SK-N-DZ (cell line): ENCODE measurements at regions not wholly inside any gene's neighbourhood (a gene's known extent, or its start where the extent isn't known, plus 50 kb on each side); places are given as distances from the start of the nearest gene placed in this dataset.

Experiments
- DNase-seq: peaks from one replicate; pipeline ENCODE4 v3.0.0-alpha.2; 2015; ENCODE audit warnings: low spot score

DNA sequence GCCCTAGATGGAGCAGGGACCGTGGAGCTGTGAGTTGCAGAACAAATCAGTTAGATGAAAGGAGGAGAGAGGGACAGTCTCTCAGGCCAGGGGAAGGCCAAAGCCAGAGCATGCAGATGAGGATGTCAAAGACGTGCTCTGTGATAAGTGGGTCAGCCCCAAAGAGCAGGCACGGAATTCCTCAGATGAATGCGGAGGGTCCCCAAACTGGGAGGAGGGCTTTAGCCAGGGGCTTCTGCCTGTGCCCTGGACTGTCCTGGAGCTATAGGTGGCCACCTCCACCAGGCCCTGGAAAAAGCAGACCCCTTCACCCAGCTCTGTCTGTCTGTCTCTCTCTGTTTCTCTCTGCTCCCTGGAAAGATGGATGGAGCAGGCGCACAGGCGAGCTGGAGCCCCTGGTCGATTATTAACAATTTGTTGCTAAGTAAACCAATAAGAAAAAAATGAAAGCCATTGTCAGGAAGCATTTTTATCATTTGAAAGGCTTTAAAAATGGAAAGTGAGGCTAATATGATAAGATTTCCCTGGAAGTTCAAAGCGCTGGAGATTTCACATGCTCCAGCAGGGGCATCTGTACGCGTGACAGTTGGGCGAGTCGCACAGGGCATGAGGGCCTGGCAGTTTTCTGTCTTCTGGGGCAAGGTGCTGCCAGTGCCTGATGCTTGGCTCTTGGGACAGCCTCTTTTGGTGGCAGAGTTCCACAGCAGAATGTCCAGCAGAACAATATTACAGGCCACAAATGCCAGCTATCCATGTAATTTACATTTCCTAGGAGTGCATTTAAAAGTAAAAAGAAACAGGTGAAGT is 241.0 kb downstream of the GLI2 start:
- no peak for DNase-seq

DNA sequence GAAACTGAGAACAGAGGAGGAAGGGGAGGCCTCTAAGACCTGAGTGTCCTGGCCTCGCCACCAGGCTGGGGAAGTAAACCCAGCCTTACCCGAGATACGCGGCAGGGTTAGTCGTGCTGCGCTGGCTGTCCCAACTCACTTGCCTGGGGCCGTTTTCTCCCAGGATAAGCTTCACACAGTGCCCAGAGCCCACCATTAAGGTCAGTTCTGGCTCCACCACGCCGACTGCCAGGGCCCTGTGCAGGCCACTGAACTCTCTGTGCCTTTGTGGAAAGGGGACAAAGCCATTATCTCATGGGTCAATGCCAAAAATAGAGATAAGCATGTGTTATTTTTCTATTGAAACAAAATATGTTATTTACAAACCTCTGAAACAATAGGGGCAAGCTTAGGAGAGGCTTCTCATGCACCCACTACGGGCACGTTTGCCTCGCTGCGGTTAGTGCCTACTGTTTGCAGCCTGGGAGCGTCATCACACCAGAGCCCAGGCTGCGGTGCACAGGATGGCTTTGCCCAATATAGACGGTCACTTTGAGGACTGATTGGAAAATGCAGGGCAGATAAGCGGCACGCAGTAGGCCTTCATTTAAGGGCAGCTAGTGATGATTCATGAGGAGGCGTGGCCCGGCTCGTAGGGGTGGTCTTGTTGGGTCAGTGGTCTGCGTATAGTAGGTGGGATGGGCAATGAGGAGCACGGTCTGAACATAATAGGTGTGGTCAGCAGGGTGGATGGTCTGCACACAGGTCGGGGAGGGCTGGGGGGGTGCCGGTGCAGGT is 242.1 kb downstream of the GLI2 start:
- DNase-seq = no peak

DNA sequence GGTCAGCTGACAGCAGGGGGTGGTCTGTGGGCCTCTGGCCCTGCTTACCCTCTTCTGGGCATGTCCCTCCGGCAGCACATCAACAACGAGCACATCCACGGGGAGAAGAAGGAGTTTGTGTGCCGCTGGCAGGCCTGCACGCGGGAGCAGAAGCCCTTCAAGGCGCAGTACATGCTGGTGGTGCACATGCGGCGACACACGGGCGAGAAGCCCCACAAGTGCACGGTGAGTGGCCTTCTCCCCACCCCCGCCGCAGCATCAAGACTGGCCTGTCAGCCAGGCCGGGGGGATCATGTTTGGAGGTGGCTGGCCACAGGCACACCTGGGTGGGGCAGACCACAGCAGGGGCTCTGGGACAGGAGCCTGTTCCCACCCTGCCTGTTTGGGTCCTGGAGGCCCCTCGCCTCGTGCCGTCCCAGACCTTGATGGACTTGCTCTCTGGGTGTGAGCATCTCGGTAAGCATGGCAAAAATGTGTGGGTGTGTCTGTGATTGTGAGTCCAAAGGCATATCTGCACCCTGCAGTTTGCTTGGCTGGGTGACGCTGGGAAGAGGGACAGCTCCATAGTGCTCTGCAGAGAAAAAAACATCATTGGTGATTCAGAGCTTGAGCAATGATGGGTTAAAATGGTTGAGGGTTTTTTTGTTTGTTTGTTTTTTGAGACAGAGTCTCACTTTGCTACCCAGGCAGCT is 242.8 kb downstream of the GLI2 start:
- no peak for DNase-seq

DNA sequence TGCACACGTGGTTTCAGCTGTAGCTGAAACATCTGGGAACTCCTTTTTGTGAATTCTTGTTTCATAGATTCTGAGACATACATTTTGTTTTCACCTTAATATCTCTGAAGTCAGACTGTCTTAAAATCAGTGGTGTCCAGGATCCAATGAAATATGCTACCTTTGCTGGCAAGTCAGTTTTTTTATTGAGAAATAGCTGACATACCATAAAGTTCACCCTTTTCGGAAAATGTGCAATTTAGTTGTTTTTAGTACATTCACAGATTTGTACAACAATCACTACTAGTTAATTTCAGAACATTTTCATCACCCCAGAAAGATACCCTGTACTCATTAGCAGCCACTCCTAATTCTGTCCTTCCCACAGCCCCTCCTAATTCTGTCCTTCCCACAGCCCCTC is 243.7 kb downstream of the GLI2 start:
- no peak for DNase-seq

DNA sequence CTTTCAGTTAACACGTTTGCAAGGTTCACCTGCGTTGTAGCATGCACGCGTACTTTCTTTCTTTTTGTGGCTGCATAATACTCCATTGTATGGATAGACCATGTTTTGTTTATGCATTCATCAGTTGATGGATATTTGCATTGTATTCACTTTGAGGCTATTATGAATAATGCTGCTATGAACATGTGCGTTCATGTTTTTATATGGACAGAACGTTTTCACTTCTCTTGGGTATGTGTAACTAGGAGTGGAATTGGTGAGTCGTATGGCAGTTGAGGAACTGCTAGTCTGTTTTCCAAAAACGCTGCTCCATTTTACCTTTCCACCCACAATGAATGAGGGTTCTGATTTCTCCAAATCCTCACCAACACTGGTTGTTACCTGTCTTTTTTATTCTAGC is 244.3 kb downstream of the GLI2 start:
- no peak for DNase-seq

DNA sequence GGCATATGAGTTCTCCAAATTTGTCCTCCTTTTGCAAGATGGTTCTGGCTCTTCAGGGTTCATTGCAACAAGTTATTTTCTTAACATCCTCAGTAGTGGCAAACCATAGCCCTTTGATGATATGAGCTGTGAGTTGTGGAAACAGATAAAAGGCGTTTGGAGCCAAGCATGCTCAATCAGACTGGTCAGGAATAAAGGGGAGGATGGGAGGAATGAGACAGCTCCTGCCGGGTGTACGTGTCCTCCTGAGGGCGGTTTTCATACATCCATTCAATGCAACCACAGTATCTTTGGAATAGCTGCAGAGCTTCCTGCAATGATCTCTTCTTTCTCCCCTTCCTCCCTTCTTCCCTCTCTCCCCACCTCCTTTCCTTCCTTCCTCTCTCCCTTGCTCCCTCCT is 245.8 kb downstream of the GLI2 start:
- no peak for DNase-seq

DNA sequence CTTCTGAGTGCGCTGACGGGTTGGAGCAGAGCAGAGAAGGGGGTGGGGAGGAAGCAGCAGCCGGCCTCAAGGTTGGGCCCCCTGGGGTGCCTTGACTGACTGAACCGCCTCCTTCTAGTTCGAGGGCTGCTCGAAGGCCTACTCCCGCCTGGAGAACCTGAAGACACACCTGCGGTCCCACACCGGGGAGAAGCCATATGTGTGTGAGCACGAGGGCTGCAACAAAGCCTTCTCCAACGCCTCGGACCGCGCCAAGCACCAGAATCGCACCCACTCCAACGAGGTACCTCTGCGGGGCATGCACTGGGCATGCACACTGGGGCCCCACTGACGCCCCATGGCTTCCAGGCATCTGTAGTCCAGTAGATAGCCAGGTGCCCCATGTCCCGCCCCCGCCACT is 246.9 kb downstream of the GLI2 start:
- DNase-seq = no peak

DNA sequence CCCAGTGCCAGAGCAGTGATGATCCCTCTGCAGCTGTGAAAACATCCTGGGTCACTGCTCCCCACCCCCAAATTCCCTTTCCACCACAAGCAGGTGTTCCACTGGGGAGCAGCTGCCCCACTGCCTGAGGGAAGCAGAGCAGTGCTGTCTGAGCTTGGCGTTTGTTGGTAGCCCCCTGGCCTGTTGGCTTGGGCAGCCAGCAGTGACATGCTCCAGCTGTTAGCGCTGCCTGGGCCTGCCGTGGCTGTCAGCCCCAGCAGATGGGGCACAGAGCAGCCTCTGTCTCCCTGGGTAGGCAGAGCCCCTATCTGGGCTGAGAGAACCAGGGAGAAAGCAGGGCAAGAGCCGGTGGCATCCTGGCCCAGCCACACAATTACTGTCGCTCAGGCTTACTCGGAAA is 247.7 kb downstream of the GLI2 start:
- no peak for DNase-seq

DNA sequence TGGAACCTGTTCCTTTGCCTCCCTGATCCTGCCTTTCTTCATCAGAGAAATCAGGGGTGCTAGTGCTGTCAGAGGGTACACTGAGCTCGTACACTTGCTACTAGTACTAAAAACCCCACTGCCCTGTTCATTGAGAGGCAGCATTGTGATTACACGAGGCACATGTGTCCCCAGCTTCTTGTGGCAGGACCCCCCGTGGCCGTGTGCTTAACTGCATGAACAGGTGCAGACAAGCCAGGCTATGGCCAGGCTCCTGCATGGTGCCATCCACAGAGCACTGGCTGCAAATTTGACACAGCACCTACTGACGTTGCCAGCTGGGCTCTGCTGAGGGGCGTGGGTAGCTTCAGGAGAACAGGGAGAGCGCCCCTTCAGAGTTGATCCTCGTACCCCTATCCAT is 248.4 kb downstream of the GLI2 start:
- DNase-seq = no peak

DNA sequence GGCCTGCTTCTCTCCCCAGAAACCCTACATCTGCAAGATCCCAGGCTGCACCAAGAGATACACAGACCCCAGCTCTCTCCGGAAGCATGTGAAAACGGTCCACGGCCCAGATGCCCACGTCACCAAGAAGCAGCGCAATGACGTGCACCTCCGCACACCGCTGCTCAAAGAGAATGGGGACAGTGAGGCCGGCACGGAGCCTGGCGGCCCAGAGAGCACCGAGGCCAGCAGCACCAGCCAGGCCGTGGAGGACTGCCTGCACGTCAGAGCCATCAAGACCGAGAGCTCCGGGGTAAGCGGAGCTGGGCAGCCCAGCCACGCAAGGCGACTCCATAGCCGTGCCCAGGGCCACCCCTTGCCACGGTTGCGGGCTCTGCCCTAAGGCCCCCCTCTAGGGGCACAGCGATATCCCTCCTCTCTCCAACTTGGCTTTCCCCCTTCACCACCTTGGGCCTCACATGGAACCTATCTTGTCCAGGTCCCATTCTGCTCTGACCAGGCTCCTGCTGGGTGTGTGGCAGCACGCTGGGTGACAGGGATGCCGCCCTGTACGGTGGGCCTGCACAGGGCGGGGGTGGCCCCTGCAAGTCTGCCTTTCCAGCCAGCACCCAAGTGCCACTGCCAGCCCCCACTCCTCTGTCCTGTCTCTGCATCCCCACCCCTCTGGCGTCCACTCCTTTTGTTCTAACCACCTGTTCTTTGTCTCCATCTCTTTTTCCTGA is 248.9 kb downstream of the GLI2 start:
- no peak for DNase-seq

DNA sequence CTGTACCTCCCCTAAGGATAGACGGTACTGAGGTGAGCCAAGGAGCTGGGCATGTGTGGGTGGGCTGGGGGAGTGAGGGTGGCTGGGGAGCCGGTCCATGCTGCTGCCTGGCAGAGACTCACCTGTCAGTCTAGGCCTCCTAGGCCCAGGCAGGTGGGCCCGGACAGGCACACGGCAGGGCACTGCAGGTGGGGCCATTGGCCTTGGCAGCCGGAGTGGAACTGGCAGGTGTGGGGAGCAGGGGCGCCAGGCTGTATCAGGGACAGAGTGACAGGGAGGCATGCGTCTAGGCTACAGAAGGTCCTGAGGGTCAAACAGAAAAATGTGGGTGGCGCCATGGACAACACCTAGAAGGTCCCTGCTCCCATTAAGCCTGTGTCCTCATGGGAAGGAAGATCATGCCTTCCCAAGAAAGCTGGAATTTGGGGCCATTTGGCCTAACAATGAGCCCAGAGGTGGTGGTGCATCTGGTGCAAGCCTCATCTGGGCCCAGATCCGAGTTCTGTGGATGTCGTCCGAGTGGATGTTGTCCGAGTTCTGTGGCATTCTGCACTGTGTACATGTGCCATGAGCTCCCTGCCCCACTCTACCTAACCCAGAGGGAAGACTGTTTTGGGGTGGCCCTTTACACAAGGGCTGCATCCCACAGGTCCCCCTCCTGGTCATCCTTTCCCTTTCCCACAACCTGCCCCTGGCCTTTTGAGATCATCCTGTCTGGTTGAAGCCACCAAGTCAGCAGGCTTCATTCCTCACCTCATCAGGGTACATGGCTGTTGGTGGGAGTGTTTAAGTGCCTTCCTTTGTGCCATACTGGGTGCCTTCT is 249.7 kb downstream of the GLI2 start:
- no peak for DNase-seq

DNA sequence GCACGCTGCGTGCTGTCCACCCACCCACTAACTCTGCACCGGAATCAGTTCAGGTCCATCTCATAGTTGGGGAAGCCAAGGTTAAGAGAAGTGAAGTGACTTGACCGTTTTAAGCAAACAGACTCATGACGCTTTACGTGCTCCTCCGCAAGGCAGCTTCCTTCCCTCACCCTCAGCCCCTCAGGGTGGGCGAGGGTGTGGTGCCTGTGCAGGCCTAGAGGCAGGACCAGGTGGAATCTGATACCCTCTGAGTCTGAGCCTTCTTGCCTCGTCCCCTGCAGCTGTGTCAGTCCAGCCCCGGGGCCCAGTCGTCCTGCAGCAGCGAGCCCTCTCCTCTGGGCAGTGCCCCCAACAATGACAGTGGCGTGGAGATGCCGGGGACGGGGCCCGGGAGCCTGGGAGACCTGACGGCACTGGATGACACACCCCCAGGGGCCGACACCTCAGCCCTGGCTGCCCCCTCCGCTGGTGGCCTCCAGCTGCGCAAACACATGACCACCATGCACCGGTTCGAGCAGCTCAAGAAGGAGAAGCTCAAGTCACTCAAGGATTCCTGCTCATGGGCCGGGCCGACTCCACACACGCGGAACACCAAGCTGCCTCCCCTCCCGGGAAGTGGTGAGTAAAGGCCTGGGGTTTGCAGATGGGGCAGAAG is 250.5 kb downstream of the GLI2 start:
- DNase-seq = no peak

DNA sequence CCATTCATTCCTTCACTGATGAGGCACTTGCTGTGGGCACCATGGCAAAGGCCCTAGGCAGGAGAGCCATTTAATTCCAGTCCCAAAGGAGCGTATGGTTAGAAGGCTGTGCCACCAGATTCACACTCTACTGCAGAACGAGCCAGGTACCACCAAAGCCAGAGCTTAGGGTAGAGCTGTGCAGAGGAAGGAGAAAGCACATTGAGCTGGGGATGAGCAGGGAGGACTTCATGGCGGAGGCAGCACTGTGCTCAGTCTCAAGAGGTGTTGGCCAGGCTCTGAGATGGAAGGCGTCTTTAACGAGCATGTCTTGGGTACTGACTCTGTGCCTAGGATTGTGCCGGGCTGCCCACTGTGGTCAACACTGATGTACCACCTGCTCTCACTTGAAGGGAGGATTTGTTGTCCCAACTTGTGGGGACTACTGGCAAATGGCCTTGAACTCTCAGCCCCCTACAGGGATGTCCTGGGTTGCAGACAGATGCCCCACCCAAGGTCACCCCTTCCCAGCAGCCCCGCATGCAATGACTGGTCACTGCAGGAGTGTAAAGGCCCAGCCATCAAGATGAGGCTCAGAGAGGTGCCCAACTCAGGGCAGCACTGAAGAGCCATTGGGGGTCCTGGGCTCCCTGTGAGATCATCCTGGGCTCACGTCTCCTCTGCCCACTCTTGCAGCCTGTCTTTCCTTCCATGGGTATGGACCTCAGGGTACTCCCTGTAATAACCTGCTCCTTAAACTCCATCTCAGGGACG is 251.4 kb downstream of the GLI2 start:
- no peak for DNase-seq

DNA sequence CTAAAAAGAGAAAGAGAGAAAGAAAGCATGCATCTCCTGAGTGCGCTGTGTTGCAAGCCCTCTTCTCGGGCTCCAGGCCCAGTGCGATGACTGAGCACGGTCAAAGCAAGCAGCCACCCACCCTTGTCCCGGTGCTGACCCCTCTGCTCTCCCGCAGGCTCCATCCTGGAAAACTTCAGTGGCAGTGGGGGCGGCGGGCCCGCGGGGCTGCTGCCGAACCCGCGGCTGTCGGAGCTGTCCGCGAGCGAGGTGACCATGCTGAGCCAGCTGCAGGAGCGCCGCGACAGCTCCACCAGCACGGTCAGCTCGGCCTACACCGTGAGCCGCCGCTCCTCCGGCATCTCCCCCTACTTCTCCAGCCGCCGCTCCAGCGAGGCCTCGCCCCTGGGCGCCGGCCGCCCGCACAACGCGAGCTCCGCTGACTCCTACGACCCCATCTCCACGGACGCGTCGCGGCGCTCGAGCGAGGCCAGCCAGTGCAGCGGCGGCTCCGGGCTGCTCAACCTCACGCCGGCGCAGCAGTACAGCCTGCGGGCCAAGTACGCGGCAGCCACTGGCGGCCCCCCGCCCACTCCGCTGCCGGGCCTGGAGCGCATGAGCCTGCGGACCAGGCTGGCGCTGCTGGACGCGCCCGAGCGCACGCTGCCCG is 252.5 kb downstream of the GLI2 start:
- DNase-seq = no peak

DNA sequence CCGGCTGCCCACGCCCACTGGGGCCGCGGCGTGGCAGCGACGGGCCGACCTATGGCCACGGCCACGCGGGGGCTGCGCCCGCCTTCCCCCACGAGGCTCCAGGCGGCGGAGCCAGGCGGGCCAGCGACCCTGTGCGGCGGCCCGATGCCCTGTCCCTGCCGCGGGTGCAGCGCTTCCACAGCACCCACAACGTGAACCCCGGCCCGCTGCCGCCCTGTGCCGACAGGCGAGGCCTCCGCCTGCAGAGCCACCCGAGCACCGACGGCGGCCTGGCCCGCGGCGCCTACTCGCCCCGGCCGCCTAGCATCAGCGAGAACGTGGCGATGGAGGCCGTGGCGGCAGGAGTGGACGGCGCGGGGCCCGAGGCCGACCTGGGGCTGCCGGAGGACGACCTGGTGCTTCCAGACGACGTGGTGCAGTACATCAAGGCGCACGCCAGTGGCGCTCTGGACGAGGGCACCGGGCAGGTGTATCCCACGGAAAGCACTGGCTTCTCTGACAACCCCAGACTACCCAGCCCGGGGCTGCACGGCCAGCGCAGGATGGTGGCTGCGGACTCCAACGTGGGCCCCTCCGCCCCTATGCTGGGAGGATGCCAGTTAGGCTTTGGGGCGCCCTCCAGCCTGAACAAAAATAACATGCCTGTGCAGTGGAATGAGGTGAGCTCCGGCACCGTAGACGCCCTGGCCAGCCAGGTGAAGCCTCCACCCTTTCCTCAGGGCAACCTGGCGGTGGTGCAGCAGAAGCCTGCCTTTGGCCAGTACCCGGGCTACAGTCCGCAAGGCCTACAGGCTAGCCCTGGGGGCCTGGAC is 253.2 kb downstream of the GLI2 start:
- DNase-seq = no peak

DNA sequence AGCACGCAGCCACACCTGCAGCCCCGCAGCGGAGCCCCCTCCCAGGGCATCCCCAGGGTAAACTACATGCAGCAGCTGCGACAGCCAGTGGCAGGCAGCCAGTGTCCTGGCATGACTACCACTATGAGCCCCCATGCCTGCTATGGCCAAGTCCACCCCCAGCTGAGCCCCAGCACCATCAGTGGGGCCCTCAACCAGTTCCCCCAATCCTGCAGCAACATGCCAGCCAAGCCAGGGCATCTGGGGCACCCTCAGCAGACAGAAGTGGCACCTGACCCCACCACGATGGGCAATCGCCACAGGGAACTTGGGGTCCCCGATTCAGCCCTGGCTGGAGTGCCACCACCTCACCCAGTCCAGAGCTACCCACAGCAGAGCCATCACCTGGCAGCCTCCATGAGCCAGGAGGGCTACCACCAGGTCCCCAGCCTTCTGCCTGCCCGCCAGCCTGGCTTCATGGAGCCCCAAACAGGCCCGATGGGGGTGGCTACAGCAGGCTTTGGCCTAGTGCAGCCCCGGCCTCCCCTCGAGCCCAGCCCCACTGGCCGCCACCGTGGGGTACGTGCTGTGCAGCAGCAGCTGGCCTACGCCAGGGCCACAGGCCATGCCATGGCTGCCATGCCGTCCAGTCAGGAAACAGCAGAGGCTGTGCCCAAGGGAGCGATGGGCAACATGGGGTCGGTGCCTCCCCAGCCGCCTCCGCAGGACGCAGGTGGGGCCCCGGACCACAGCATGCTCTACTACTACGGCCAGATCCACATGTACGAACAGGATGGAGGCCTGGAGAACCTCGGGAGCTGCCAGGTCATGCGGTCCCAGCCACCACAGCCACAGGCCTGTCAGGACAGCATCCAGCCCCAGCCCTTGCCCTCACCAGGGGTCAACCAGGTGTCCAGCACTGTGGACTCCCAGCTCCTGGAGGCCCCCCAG is 254.1 kb downstream of the GLI2 start:
- no peak for DNase-seq

DNA sequence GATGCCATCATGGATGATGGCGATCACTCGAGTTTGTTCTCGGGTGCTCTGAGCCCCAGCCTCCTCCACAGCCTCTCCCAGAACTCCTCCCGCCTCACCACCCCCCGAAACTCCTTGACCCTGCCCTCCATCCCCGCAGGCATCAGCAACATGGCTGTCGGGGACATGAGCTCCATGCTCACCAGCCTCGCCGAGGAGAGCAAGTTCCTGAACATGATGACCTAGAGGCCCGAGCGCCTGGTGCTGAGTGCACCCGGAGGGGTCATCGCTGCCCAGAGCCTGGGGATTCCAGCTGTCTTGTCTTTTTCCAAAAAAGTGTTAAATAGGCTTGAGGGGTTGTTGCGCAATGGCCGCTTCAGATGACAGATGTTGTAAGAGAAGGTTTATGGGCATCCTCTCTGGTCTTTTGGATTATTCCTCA is 254.8 kb downstream of the GLI2 start:
- DNase-seq = no peak
